Activated naive CD4-positive, alpha-beta T cell treated with Interleukin-2 at 50 U/mL for 16 hours (primary cell): ENCODE measurements at regions not wholly inside any gene's neighbourhood (a gene's known extent, or its start where the extent isn't known, plus 50 kb on each side); places are given as distances from the start of the nearest gene placed in this dataset.
A peak's percentile ranks its signal among the peaks of the same experiment; 100 is the strongest.
"Not testable (repeated sequence)": the region's sequence is repeated elsewhere in the genome, so short reads cannot be mapped to it uniquely, and the experiment has no call there.

Experiments
- DNase-seq: peaks from one replicate; pipeline ENCODE4 v3.0.0-alpha.2; 2020

DNA sequence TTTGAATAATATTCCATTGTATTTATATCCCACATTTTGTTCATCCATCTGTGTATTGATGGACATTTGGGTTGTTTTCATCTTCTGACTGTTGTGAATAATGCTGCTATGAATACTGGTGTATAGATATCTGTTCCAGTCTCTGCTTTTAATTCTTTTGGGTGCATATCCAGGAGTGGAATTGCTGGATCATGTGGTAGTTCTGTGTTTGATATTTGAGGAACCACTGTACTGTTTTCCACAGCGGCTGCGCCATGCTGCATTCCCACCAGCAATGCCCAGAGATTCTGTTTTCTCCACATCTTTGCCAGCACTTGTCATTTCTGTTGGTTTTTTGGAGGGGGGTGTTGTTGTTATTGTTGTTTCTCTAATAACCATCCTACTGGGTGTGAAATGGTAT, 131.6 kb upstream of the KIF26B start:
- no peak for DNase-seq

DNA sequence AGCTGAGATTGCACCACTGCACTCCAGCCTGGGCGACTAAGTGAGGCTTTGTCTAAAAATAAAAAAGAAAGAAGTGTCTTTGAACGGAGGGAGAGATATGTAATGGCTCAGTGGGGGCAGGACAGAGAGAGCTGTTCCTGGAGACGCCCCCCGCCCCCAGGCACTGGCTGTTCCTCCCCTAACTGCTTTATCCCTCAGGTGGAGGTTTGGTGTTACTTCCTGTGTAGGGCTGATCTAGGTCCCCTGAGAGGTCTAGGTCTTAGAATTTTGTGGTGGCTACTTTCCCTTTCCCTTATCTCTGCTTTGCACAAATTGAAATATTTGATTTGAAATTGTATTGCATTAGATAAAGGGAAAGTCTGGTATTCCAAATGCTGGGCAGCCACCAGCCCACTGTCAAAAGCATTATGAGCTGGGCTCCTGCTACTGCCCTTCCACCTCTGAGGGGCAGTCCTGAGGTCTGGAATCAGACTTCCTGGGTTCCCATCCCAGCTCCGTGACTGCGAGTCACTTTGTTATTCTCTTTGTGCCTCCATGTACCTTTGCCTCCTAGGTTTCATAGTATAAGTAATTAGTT, 134.8 kb upstream of the KIF26B start:
- no peak for DNase-seq

DNA sequence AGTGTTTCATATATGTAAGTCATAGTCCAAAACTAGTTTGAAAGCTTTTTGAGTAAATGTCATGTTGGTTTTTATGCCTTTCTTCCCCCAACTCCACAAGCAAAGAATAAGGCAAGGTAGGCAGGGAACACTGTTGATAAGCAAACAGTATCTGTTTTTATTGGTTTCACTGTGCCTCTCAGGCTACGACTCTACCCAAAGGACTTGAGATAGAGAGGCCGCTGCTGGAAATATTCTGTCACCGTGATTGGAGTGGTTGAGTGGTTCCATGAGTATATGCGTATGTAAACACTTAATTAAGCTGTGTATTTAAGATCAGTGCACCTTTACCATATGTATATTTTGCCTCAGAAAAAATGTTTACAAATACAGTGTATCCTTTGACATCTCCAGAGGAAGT, 138.1 kb upstream of the KIF26B start:
- no peak for DNase-seq

DNA sequence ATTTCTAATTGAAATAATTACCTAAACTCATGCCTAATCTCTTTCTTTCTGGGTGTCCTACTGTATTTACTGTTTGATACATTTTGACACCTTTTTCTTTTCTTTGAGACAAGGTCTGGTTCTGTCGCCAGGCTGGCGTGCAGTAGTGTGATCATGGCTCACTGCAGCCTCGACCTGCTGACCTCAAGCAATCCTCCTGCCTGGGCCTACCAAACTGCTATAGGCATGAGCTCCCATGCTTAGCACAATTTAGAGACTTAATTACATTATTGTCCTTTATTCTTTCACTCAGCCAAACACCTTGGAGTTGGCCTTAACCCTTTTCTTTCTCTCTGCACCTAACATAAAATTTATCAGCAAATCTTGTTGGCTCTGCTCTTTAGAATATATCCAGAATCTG, 139.8 kb upstream of the KIF26B start:
- DNase-seq: no peak

DNA sequence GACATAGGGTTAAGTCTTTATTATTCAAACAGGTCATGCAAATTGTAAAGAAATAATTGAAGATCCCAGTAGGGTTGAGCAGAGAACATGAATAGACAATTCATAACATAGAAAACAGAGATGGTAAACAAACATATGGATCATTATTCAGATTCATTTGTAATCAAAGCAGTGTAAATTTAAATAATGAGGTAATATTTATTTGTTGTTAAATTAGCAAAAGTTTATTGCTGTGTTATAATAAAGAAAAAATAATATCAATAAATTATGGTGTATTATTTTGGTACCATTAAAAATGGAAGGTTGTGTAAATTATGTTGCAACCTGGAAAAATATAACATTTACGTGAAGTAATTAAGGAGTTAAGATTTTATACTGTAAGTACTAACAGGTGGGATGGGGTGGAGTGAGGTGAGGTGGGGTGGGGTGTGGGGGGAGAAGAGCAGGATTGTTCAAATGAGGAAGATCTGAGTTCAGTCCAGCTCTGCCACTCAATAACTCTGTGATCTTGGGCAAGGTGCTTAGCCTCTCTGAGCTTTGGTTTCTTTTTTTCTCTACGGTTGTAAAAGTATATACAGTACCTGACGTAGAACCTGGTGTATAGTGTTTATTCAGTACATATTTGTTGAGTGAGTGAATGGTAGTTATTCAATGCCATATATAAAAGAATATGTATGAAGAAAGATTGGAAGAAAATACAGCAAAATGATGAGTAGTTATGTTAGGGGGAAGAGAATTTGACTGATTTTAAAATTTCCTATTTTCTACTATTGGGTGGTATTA, 140.3 kb upstream of the KIF26B start:
- DNase-seq: no peak

DNA sequence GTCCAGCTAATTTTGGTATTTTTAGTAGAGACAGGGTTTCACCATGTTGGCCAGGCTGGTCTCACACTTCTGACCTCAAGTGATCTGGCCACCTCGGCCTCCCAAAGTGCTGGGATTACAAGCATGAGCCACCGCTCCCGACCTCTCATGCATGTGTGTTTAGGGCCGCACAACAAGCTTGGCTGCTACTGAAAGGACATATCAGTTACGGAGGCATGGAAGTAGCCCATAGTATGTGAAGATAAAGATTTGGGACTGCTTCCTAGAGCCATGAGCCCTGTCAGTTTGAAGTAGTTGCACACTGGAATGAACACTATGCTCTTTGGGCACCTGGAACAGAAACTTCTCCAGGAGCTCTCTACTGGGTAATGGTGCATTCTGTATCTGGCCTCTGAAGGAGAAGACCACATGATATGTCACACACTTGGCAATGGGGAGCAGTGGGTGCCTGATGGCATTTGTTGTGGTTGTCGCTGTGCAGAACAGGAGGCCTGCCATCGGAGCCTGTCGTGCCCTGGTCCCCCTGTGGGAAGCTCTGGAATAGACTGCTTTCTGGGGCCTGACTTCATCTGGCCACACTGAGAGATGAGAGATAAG, 144.7 kb upstream of the KIF26B start:
- no peak for DNase-seq

DNA sequence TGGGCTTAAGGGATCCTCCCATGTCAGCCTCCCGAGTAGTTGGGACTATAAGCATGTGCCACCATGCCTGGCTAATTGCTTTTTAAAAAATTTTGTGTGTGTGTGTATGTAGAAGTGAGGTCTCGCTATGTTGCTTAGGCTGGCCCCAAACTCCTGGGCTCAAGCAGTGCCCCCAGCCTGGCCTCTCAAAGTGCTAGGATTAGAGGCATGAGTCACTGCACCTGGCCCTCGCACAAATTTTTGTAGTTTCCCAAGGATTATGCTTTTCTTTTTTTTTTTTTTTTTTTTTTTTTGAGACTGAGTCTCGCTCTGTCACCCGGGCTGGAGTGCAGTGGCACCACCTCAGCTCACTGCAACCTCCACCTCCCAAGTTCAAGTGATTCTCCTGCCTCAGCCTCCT, 144.4 kb upstream of the HNRNPU start:
- no peak for DNase-seq

DNA sequence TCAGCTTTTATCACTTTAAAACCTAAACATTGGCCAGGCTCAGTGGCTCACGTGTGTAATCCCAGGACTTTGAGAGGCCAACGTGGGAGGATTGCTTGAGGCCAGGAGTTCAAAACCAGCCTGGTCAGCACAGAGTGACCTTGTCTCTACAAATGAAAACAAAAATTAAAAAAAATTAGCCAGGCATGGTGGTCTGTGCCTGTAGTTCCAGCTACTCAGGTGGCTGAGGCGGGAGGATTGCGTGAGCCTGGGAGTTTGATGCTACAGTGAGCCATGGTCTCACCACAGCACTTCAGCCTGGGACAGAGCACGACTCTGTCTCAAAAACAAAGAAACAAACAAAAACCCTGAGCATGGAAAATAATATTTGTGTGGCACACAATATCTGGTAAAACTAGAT, 143.5 kb upstream of the HNRNPU start:
- DNase-seq: no peak

DNA sequence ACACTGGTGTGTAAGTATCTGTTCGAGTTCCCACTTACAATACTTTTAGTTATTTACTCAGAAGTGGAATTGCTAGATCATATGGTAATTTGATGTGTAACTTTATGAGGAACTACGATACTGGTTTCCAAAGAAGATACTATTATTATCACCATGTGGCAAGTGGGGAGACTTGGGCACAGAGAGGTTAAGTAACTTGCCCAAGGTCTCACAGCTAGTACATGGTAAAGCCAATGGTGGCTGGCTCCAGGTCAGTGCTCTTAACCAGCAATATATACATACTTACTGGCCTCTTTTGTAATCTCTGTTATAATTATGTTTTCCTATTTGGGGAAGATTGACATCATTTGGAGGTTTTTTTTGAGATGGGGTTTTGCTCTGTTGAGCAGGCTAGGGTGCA, 138.9 kb upstream of the HNRNPU start:
- no peak for DNase-seq

DNA sequence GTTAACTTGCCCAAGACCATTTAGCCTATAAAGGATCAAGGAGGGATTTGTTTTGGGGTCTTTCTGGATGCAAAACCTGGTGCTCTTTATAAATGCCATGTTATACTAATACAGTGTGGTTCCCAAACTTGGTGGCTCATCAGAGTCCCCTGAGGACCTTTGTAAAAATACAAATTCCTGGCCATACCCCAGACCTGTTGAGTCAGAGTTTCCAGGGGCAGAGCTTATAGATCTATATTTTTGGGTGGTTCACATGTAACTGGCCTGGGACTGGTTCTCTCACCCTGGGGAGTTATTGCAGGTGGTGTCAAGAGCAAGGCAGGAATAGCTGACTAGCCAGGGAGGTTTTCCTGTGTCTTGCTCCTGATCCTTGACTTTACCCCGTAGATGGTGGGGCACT, 136.9 kb upstream of the HNRNPU start:
- no peak for DNase-seq

DNA sequence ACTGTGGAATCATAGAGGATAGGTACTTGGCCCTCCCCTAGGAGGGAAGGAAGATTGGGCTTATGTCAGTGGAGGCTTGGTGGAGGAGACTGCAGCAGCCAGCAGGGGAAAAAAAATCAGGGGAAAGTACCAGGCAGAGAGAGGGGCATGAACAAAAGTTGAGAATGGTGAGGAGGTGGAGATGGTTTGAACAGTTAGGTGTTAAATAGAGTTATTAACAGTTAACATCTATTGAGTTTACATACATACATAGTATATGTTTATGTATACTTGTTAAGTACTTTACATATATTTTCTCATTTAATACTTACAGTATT, 136.5 kb upstream of the HNRNPU start:
- no peak for DNase-seq

DNA sequence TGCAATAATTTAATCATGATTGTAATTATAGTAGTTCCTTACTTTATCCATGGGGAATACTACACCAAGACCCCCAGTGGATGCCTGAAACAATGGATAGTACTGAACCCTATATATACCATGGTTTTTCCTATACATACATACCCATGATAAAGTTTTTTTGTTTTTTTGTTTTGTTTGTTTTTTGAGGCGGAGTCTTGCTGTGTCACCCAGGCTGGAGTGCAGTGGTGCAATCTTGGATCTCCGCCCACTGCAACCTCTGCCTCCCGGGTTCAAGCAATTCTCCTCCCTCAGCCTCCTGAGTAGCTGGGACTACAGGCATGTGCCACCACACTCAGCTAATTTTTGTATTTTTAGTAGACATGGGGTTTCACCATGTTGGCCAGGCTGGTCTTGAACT, 135.3 kb upstream of the HNRNPU start:
- DNase-seq: not testable (repeated sequence)

DNA sequence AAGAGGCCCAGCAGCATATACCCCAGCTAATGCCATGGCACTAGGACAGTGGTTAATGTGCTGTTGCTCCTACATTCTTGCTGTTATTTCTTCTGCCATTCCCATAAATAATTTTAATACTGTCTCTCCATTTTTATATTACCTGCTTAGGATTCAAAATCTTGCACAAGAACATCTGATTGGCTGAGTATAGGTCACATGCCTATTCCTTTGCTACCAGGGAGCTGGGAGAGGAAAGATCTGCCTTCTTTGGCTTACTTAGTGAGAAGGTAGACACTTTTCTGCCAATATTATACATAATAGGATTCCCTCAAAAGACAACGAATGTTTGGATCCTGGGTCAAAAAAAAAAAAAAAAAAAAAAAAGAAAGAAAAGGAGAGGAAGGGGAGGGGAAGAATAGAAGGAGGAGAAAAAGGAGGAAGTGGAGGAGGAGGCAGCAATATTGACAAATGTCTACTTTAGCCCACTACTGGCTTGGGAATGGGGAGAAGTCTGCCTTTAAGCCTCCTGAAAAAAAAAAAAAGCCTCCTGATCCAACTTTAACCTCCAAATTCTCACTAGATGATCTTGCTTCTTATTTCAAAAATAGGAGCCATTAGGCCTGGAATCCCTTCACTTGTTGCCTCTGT, 134.5 kb upstream of the HNRNPU start:
- DNase-seq: no peak

DNA sequence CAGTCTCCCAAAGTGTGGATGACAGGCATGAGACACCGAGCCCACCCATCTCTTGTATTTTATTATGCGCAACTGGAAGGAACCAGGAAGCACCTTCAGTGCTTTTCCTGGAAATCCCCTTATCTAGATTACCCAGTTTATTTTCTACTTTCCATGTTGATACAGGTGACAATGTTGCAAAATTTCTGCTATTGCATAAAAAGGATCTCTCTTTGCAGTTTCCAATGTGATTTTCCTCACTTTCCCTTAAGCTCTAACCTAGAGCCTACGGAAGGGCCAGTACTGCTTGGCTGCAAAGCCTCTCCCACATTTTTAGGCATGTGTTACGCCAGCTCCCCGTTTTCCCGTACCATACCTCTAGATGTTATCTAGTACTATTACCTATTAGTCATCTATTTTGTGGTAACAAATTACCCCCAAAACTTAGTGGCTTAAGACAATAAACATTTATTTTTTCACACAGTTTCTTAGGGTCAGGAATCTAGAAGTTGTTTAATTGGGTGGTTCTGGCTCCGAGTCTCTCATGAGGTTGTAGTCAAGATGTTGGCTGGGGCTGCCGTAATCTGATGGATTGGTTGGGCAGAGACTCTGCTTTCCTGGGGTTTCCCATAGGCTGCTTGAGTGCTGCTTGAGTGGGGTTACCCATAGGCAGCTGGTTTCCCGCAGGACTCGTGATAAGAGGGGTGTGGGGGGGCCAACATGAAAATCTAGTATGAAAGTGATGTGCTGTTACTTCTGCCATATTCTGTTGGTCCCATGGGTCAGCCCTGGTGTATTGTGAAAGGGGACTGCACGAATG, 131.5 kb upstream of the HNRNPU start:
- DNase-seq: no peak

DNA sequence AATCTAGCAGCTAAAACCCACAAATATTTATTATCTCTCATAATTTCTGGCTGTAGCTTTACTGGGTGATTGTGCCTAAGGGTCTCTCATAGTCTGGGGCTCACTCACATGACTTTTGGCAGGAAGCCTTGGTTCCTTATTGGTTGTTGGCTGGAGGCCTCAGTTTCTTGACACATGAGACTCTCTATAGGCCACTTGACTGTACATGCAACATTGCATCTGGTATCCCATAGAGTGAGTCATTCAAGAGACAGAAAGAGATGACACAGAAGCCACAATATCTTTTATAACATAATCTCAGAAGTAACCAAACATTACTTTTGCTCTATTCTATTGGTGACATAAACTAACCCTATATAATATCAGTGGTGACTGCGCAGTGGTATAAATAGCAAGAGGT, 128.5 kb upstream of the HNRNPU start:
- no peak for DNase-seq

DNA sequence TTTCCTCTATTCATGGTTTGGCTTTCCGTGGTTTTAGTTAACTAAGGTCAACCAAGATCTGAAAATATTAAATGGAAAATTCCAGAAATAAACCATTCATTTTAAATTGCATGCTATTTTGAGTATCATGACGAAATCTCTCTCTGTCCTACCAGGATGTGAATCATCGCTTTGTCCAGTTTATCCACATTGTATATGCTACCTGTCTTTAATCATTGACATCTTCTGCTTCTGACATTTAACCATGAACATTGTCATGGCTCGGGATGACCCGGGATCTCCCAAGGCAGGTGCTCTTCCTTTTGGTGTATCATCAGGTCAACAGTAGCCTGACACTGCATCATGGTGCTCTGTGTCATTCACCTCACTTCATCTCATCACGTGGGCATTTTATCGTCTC, 125.5 kb upstream of the HNRNPU start:
- DNase-seq: no peak

DNA sequence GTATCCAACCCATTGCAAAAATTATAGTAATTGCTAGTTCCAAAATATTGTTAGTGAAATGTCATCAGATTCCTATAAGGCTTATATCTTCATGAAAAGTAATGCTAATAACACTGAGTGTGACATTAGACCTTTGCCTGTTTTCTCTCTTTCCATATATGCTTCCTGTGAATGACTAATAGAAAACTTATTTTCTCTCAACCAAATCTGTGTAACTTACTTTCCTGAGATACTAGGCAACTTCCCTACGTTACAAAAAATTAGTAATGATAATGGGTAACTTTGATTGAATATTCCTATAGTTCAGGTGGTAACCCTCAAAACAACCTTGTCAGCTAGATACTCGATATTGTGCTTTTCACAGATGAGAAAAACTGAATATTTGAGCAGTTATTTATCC, 124.2 kb upstream of the HNRNPU start:
- DNase-seq: no peak

DNA sequence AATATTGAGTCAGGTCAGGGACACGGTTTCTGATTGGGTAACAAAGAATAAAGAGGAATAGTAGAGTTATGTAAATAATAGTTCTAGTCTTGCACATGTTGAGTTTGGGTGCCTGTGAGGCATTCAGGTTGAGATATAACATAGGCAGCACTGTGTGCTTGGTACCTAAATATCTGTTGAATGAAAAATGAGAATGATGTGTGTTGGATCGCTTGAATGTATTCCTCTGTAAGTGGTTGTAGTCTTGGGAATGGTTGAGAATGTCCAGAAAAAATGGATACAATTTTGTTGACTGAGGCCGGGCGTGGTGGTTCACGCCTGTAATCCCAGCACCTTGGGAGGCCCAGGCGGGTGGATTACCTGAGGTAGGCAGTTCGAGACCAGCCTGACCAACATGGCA, 116.3 kb upstream of the HNRNPU start:
- no peak for DNase-seq

DNA sequence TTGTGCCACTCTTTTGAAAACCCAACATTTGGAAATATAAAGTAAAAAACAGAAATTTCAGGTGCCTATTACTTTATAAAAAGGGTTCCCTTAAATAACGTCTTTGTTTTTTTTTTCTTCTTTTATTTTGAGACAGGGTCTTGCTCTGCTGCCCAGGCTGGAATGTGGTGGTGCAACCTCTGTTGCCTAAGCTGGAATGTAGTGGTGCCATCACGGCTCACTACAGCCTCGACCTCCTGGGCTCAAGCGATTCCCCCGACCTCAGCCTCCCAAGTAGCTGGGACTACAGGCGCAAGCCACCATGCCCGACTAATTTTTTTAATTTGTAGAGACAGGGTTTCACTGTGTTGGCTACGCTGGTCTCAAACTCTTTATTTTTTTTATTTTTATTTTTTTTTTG, 110.2 kb upstream of the HNRNPU start:
- DNase-seq: no peak

DNA sequence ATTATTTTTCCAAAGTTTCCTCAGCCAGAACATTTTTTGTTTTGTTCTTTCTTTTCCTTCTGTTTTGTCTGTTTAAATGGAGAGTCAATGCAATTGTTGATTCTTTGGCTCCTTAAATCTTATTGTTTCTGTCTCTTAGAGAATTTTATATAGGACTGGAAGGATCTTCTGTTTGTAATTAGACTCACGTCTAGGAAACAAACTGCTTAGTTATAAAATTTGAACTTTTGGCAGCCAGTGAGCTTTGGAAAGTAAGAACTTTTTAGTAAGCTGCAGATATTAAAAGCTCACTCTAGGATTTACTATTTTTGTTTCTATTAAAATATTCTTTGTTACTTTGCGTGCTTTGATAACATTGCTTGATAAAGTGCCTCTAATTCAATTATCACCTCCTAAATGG, 109.8 kb upstream of the HNRNPU start:
- DNase-seq: no peak

DNA sequence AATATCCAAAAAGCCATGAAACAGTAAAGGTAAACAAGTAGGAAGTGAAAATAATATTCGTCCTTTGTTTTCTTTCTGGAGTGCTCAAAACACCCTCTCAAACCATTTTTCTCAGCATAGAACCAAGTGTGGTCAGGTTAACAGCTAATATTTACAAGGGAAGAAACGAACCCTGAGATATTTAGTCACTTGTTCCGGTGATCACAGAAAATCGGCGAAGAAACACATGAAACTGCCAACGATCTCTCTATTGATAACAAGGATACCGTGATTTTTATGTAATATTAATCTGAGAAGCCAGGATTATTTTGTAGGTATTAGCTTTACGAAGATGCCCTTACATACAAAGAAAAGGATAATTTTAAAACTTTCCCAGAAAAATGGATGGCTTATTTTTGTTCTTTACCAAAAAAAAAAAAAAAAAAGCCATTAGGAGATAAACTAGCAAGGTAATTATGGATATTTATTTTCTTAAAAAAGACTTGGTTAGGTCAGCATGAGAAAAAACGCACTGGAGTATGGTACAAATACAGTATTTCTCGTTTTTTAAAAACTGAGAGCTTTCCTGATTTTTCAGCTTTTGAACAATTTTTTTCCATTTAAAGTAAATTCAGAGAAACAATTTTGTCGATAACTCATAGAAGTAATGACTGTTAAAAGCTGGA, 107.3 kb upstream of the HNRNPU start:
- no peak for DNase-seq

DNA sequence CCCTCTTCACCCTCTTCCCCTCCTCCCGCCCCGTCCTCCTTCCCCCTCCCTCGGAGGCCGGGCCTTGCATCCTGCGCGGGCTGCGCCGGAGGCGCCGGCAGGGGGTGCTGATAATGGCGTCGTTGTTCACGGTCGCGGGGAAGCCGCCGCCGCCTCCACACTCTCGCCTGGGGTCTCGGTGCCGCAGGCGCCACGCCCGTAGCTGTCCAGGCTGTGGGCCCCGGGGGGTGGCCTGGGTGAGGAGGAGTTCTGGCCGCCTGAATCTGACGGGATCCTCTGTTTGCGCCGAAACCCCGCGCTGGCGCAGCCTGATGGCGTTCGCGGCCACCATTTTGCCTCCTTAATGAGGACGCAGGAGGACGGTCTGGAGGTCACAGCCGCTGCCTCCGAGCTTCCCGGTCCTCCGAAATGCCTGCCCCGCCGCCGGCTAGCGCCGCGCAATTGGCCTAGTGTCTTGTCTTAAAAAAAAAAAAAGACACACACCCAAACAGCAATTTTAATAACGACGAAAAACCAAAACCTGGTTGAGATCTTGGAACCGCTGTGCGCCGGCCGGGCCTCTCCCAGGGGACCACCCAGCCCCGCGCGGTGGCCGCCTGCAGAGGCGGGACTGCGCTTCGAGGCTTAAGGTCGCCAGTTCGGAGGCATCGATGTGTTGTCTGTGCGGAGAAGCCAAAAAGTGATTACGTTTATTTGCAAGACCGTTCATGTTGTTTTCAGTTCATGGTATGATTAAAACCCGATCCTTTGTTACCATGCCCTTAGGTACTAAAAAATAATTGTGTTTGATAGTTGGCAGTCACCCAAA, 106.6 kb upstream of the HNRNPU start:
- DNase-seq: peak; percentile 94
